ENCODE measurements at regions not wholly inside any gene's neighbourhood (a gene's known extent, or its start where the extent isn't known, plus 50 kb on each side); places are given as distances from the start of the nearest gene placed in this dataset.
A peak's percentile ranks its signal among the peaks of the same experiment; 100 is the strongest.
"Not testable (repeated sequence)": the region's sequence is repeated elsewhere in the genome, so short reads cannot be mapped to it uniquely, and the experiment has no call there.

GRCh38 chr6:2611092-2611491 is 139.6 kb downstream of the MYLK4 start:
- DNase-seq (peak; percentile 6 to 21), FAIRE-seq (no peak)
- no peaks in the 10 kb centered on the region for H3K9me3 ChIP-seq (ENCODE audit: control insufficient read depth in 2 of 2, insufficient read depth in 1 of 2, low read depth in 1 of 2, low read length in 1 of 2)
- H3K27me3 ChIP-seq (ENCODE audit: control insufficient read depth in 3 of 3, insufficient read depth in 3 of 3, low read length in 3 of 3), result no peaks in the 10 kb centered on the region
- WGBS, 3 donors, result 14 to 38% (median 17%) methylated on average over 2 of the region's 2 CpGs
- no peaks in the 10 kb centered on the region for H3K36me3 ChIP-seq (ENCODE audit: control insufficient read depth in 3 of 3, insufficient read depth in 2 of 3, low read depth in 1 of 3, low read length in 3 of 3)
- H3K27ac ChIP-seq (ENCODE audit: low read depth in 1 of 3, low read length in 2 of 3), result no peak overlapping the region
- H3K4me3 ChIP-seq (ENCODE audit: low read depth in 1 of 3, low read length in 3 of 3), result no peak overlapping the region
- no peaks in the 10 kb centered on the region for H3K4me1 ChIP-seq (ENCODE audit: control insufficient read depth in 3 of 3, insufficient read depth in 2 of 3, low read depth in 1 of 3, low read length in 2 of 3)

GRCh38 chr6:2608503-2608902 is 142.2 kb downstream of the MYLK4 start:
- H3K27me3 ChIP-seq (ENCODE audit: control insufficient read depth in 3 of 3, insufficient read depth in 3 of 3, low read length in 3 of 3), result peaks cover 0 to 2% (median 0%) of the 10 kb centered on the region in 3 donors
- H3K36me3 ChIP-seq (ENCODE audit: control insufficient read depth in 3 of 3, insufficient read depth in 2 of 3, low read depth in 1 of 3, low read length in 3 of 3), result no peaks in the 10 kb centered on the region
- 33 to 55% (median 48%) methylated on average over 4 of the region's 4 CpGs for WGBS, 3 donors
- H3K9me3 ChIP-seq (ENCODE audit: control insufficient read depth in 2 of 2, insufficient read depth in 1 of 2, low read depth in 1 of 2, low read length in 1 of 2), result no peaks in the 10 kb centered on the region
- no peak overlapping the region for H3K27ac ChIP-seq (ENCODE audit: low read depth in 1 of 3, low read length in 2 of 3)
- no peak for DNase-seq
- H3K4me1 ChIP-seq (ENCODE audit: control insufficient read depth in 3 of 3, insufficient read depth in 2 of 3, low read depth in 1 of 3, low read length in 2 of 3), result no peaks in the 10 kb centered on the region
- no peak for FAIRE-seq
- H3K4me3 ChIP-seq (ENCODE audit: low read depth in 1 of 3, low read length in 3 of 3), result no peak overlapping the region

GRCh38 chr6:2600363-2600762 is 150.4 kb downstream of the MYLK4 start:
- no peak for FAIRE-seq
- Histone ChIP-seq H3K27me3 (ENCODE audit: control insufficient read depth in 3 of 3, insufficient read depth in 3 of 3, low read length in 3 of 3) (peaks cover 0 to 3% (median 2%) of the 10 kb centered on the region in 3 donors), H3K9me3 (ENCODE audit: control insufficient read depth in 2 of 2, insufficient read depth in 1 of 2, low read depth in 1 of 2, low read length in 1 of 2) (no peaks in the 10 kb centered on the region), H3K4me1 (ENCODE audit: control insufficient read depth in 3 of 3, insufficient read depth in 2 of 3, low read depth in 1 of 3, low read length in 2 of 3) (no peaks in the 10 kb centered on the region), H3K4me3 (ENCODE audit: low read depth in 1 of 3, low read length in 3 of 3) (no peak overlapping the region), H3K27ac (ENCODE audit: low read depth in 1 of 3, low read length in 2 of 3) (no peak overlapping the region), H3K36me3 (ENCODE audit: control insufficient read depth in 3 of 3, insufficient read depth in 2 of 3, low read depth in 1 of 3, low read length in 3 of 3) (no peaks in the 10 kb centered on the region)
- WGBS, 3 donors, result 82 to 88% (median 88%) methylated on average over 3 of the region's 3 CpGs
- no peak for DNase-seq

- Histone ChIP-seq H3K4me3 (ENCODE audit: low read depth in 1 of 3, low read length in 3 of 3) (no peak overlapping the region), H3K27me3 (ENCODE audit: control insufficient read depth in 3 of 3, insufficient read depth in 3 of 3, low read length in 3 of 3) (peaks cover 0 to 3% (median 2%) of the 10 kb centered on the region in 3 donors), H3K36me3 (ENCODE audit: control insufficient read depth in 3 of 3, insufficient read depth in 2 of 3, low read depth in 1 of 3, low read length in 3 of 3) (no peaks in the 10 kb centered on the region), H3K4me1 (ENCODE audit: control insufficient read depth in 3 of 3, insufficient read depth in 2 of 3, low read depth in 1 of 3, low read length in 2 of 3) (no peaks in the 10 kb centered on the region), H3K9me3 (ENCODE audit: control insufficient read depth in 2 of 2, insufficient read depth in 1 of 2, low read depth in 1 of 2, low read length in 1 of 2) (no peaks in the 10 kb centered on the region), H3K27ac (ENCODE audit: low read depth in 1 of 3, low read length in 2 of 3) (no peak overlapping the region)
- WGBS, 3 donors, result 80 to 90% (median 88%) methylated on average over 5 of the region's 5 CpGs
- DNase-seq, result no peak
- no peak for FAIRE-seq
These were observed 150.9 kb downstream of the MYLK4 start for GRCh38 chr6:2599817-2600216.

- H3K4me3 ChIP-seq (ENCODE audit: low read depth in 1 of 3, low read length in 3 of 3), result no peak overlapping the region
- no peak for DNase-seq
- H3K27ac ChIP-seq (ENCODE audit: low read depth in 1 of 3, low read length in 2 of 3), result no peak overlapping the region
- no peak for FAIRE-seq
- no peaks in the 10 kb centered on the region for H3K9me3 ChIP-seq (ENCODE audit: control insufficient read depth in 2 of 2, insufficient read depth in 1 of 2, low read depth in 1 of 2, low read length in 1 of 2)
- no peaks in the 10 kb centered on the region for H3K4me1 ChIP-seq (ENCODE audit: control insufficient read depth in 3 of 3, insufficient read depth in 2 of 3, low read depth in 1 of 3, low read length in 2 of 3)
- H3K36me3 ChIP-seq (ENCODE audit: control insufficient read depth in 3 of 3, insufficient read depth in 2 of 3, low read depth in 1 of 3, low read length in 3 of 3), result no peaks in the 10 kb centered on the region
- 87 to 95% (median 94%) methylated on average over 6 of the region's 6 CpGs for WGBS, 3 donors
- H3K27me3 ChIP-seq (ENCODE audit: control insufficient read depth in 3 of 3, insufficient read depth in 3 of 3, low read length in 3 of 3), result peaks cover 0 to 3% (median 2%) of the 10 kb centered on the region in 3 donors
These were observed 151.9 kb downstream of the MYLK4 start for GRCh38 chr6:2598867-2599266.

GRCh38 chr6:2597991-2598390 is 152.7 kb downstream of the MYLK4 start:
- no peaks in the 10 kb centered on the region for H3K9me3 ChIP-seq (ENCODE audit: control insufficient read depth in 2 of 2, insufficient read depth in 1 of 2, low read depth in 1 of 2, low read length in 1 of 2)
- no peaks in the 10 kb centered on the region for H3K36me3 ChIP-seq (ENCODE audit: control insufficient read depth in 3 of 3, insufficient read depth in 2 of 3, low read depth in 1 of 3, low read length in 3 of 3)
- no peak overlapping the region for H3K4me3 ChIP-seq (ENCODE audit: low read depth in 1 of 3, low read length in 3 of 3)
- no peak for FAIRE-seq
- WGBS, 3 donors, result 44 to 71% (median 53%) methylated on average over 4 of the region's 4 CpGs
- H3K27ac ChIP-seq (ENCODE audit: low read depth in 1 of 3, low read length in 2 of 3), result no peak overlapping the region
- H3K4me1 ChIP-seq (ENCODE audit: control insufficient read depth in 3 of 3, insufficient read depth in 2 of 3, low read depth in 1 of 3, low read length in 2 of 3), result no peaks in the 10 kb centered on the region
- H3K27me3 ChIP-seq (ENCODE audit: control insufficient read depth in 3 of 3, insufficient read depth in 3 of 3, low read length in 3 of 3), result peaks cover 0 to 3% (median 0%) of the 10 kb centered on the region in 3 donors
- DNase-seq, result no peak

GRCh38 chr6:2597457-2597856 is 153.3 kb downstream of the MYLK4 start:
- H3K27me3 ChIP-seq (ENCODE audit: control insufficient read depth in 3 of 3, insufficient read depth in 3 of 3, low read length in 3 of 3); H3K4me3 ChIP-seq (ENCODE audit: low read depth in 1 of 3, low read length in 3 of 3); H3K9me3 ChIP-seq (ENCODE audit: control insufficient read depth in 2 of 2, insufficient read depth in 1 of 2, low read depth in 1 of 2, low read length in 1 of 2); FAIRE-seq; H3K4me1 ChIP-seq (ENCODE audit: control insufficient read depth in 3 of 3, insufficient read depth in 2 of 3, low read depth in 1 of 3, low read length in 2 of 3); H3K27ac ChIP-seq (ENCODE audit: low read depth in 1 of 3, low read length in 2 of 3); H3K36me3 ChIP-seq (ENCODE audit: control insufficient read depth in 3 of 3, insufficient read depth in 2 of 3, low read depth in 1 of 3, low read length in 3 of 3); DNase-seq: not testable (repeated sequence)
- 88 to 94% (median 91%) methylated on average over 1 to 2 of the region's 2 CpGs for WGBS, 3 donors

- Histone ChIP-seq H3K9me3 (ENCODE audit: control insufficient read depth in 2 of 2, insufficient read depth in 1 of 2, low read depth in 1 of 2, low read length in 1 of 2) (no peaks in the 10 kb centered on the region), H3K4me3 (ENCODE audit: low read depth in 1 of 3, low read length in 3 of 3) (no peak overlapping the region), H3K36me3 (ENCODE audit: control insufficient read depth in 3 of 3, insufficient read depth in 2 of 3, low read depth in 1 of 3, low read length in 3 of 3) (no peaks in the 10 kb centered on the region), H3K27ac (ENCODE audit: low read depth in 1 of 3, low read length in 2 of 3) (no peak overlapping the region), H3K27me3 (ENCODE audit: control insufficient read depth in 3 of 3, insufficient read depth in 3 of 3, low read length in 3 of 3) (peaks cover 0 to 3% (median 0%) of the 10 kb centered on the region in 3 donors), H3K4me1 (ENCODE audit: control insufficient read depth in 3 of 3, insufficient read depth in 2 of 3, low read depth in 1 of 3, low read length in 2 of 3) (no peaks in the 10 kb centered on the region)
- 48 to 77% (median 67%) methylated on average over 1 of the region's 1 CpG for WGBS, 3 donors
- FAIRE-seq (no peak), DNase-seq (no peak)
These were observed 154.5 kb downstream of the MYLK4 start for GRCh38 chr6:2596222-2596621.

GRCh38 chr6:2594868-2595267 is 155.9 kb downstream of the MYLK4 start:
- 69 to 87% (median 72%) methylated on average over 2 of the region's 2 CpGs for WGBS, 3 donors
- no peaks in the 10 kb centered on the region for H3K4me1 ChIP-seq (ENCODE audit: control insufficient read depth in 3 of 3, insufficient read depth in 2 of 3, low read depth in 1 of 3, low read length in 2 of 3)
- H3K36me3 ChIP-seq (ENCODE audit: control insufficient read depth in 3 of 3, insufficient read depth in 2 of 3, low read depth in 1 of 3, low read length in 3 of 3), result no peaks in the 10 kb centered on the region
- H3K4me3 ChIP-seq (ENCODE audit: low read depth in 1 of 3, low read length in 3 of 3), result no peak overlapping the region
- no peak overlapping the region for H3K27ac ChIP-seq (ENCODE audit: low read depth in 1 of 3, low read length in 2 of 3)
- H3K9me3 ChIP-seq (ENCODE audit: control insufficient read depth in 2 of 2, insufficient read depth in 1 of 2, low read depth in 1 of 2, low read length in 1 of 2), result no peaks in the 10 kb centered on the region
- H3K27me3 ChIP-seq (ENCODE audit: control insufficient read depth in 3 of 3, insufficient read depth in 3 of 3, low read length in 3 of 3), result no peaks in the 10 kb centered on the region
- FAIRE-seq (no peak), DNase-seq (no peak)
